WTC11 (cell line): ENCODE measurements at regions not wholly inside any gene's neighbourhood (a gene's known extent, or its start where the extent isn't known, plus 50 kb on each side); places are given as distances from the start of the nearest gene placed in this dataset.
"Not testable (repeated sequence)": the region's sequence is repeated elsewhere in the genome, so short reads cannot be mapped to it uniquely, and the experiment has no call there.

Experiments
- ATAC-seq: fragments of 200-7000 bp; cut with Tn5 transposase; 2 replicates; pipeline ENCODE4 v1.10.0; 2021; ENCODE audit warnings: mild to moderate bottlenecking, moderate library complexity
- CTCF ChIA-PET: fragments of 300-600 bp; sonication (Branson Sonifier 250); formaldehyde crosslinking; loops from one replicate; lab custom pipeline; 2021; ENCODE audit warnings: antibody characterized with exemption; lab: Charles Lee
- POLR2A ChIA-PET: fragments of 350-600 bp; sonication (Branson Sonifier 250); formaldehyde crosslinking; loops from one replicate; lab custom pipeline; 2021; ENCODE audit warnings: antibody characterized with exemption; lab: Charles Lee
- DNase-seq: peaks from one replicate; pipeline ENCODE4 v3.0.0; 2021; ENCODE audit warnings: low spot score
- H3K27ac Mint-ChIP-seq: 2 replicates; pipeline ENCODE4 v1.8.0; 2021; ENCODE audit warnings: mixed read lengths
- H3K27me3 Mint-ChIP-seq: 2 replicates; pipeline ENCODE4 v1.8.0; 2021; ENCODE audit warnings: low read depth, mild to moderate bottlenecking, moderate library complexity, mixed read lengths
- H3K36me3 Mint-ChIP-seq: 2 replicates; pipeline ENCODE4 v1.8.0; 2021; ENCODE audit warnings: mixed read lengths
- H3K4me1 Mint-ChIP-seq: 2 replicates; pipeline ENCODE4 v1.8.0; 2022; ENCODE audit warnings: mixed read lengths
- H3K4me3 Mint-ChIP-seq: 2 replicates; pipeline ENCODE4 v1.8.0; 2021; ENCODE audit warnings: mild to moderate bottlenecking, moderate library complexity, mixed read lengths
- H3K9me3 Mint-ChIP-seq: 2 replicates; pipeline ENCODE4 v1.8.0; 2021; ENCODE audit warnings: mixed read lengths
- CBFB ChIP-seq: sonication (generic); formaldehyde crosslinking; IDR thresholded peaks from 2 replicates; pipeline ENCODE4 v1.8.1; 2022; ENCODE audit warnings: mild to moderate bottlenecking, low read depth, missing genetic modification reagents
- CREM ChIP-seq: sonication (generic); formaldehyde crosslinking; IDR thresholded peaks from 2 replicates; pipeline ENCODE4 v1.8.1; 2022; ENCODE audit warnings: mild to moderate bottlenecking, missing genetic modification reagents, moderate library complexity
- EMX1 ChIP-seq: fragments of 250-450 bp; sonication (Bioruptor Pico); IDR thresholded peaks from 2 replicates; pipeline ENCODE4 v1.8.0; 2021; ENCODE audit warnings: mild to moderate bottlenecking
- FOXP1 ChIP-seq: sonication (generic); formaldehyde crosslinking; IDR thresholded peaks from 2 replicates; pipeline ENCODE4 v1.8.0; 2022; ENCODE audit warnings: missing genetic modification reagents, mild to moderate bottlenecking, moderate library complexity, borderline replicate concordance
- GRHL2 ChIP-seq: fragments of 250-450 bp; sonication (Bioruptor Pico); IDR thresholded peaks from 2 replicates; pipeline ENCODE4 v1.8.0; 2022; ENCODE audit warnings: mild to moderate bottlenecking, moderate library complexity; ENCODE audit not compliant: insufficient replicate concordance, severe bottlenecking
- NFATC4 ChIP-seq: fragments of 250-450 bp; sonication (Bioruptor Pico); IDR thresholded peaks from 2 replicates; pipeline ENCODE4 v1.9.0; 2021; ENCODE audit warnings: mild to moderate bottlenecking
- NFE2L1 ChIP-seq: sonication (generic); formaldehyde crosslinking; IDR thresholded peaks from 2 replicates; pipeline ENCODE4 v1.8.1; 2023; ENCODE audit warnings: missing genetic modification reagents
- NR2C2 ChIP-seq: sonication (generic); formaldehyde crosslinking; IDR thresholded peaks from 2 replicates; pipeline ENCODE4 v1.8.0; 2022; ENCODE audit warnings: mild to moderate bottlenecking, missing genetic modification reagents
- NR3C1 ChIP-seq: sonication (generic); formaldehyde crosslinking; conservative IDR thresholded peaks from 2 replicates; pipeline ENCODE4 v1.8.1; 2023; ENCODE audit warnings: low read depth, mild to moderate bottlenecking, missing genetic modification reagents
- OVOL2 ChIP-seq: fragments of 250-450 bp; sonication (Bioruptor Pico); IDR thresholded peaks from 2 replicates; pipeline ENCODE4 v1.9.0; 2021; ENCODE audit warnings: mild to moderate bottlenecking, borderline replicate concordance
- RELA ChIP-seq: sonication (generic); formaldehyde crosslinking; IDR thresholded peaks from 2 replicates; pipeline ENCODE4 v1.8.1; 2022; ENCODE audit warnings: missing genetic modification reagents, mild to moderate bottlenecking, borderline replicate concordance
- SMAD3 ChIP-seq: sonication (generic); formaldehyde crosslinking; IDR thresholded peaks from 2 replicates; pipeline ENCODE4 v1.8.0; 2022; ENCODE audit warnings: missing genetic modification reagents, mild to moderate bottlenecking, borderline replicate concordance
- SMAD4 ChIP-seq: sonication (generic); formaldehyde crosslinking; IDR thresholded peaks from 2 replicates; pipeline ENCODE4 v1.8.0; 2022; ENCODE audit warnings: mild to moderate bottlenecking, missing genetic modification reagents
- SOX15 ChIP-seq: fragments of 250-450 bp; sonication (Bioruptor Pico); IDR thresholded peaks from 2 replicates; pipeline ENCODE4 v1.9.0; 2021; ENCODE audit warnings: mild to moderate bottlenecking
- TEAD1 ChIP-seq: sonication (generic); formaldehyde crosslinking; IDR thresholded peaks from 2 replicates; pipeline ENCODE4 v1.8.0; 2022; ENCODE audit warnings: mild to moderate bottlenecking, missing genetic modification reagents
- ZNF121 ChIP-seq: sonication (generic); formaldehyde crosslinking; IDR thresholded peaks from 2 replicates; pipeline ENCODE4 v1.8.0; 2023; ENCODE audit warnings: missing genetic modification reagents
- ZNF396 ChIP-seq: fragments of 250-450 bp; sonication (Bioruptor Pico); IDR thresholded peaks from 2 replicates; pipeline ENCODE4 v1.8.0; 2021; ENCODE audit warnings: mild to moderate bottlenecking, moderate library complexity, borderline replicate concordance
- ZNF423 ChIP-seq: fragments of 250-450 bp; sonication (Bioruptor Pico); IDR thresholded peaks from 2 replicates; pipeline ENCODE4 v2.1.2; 2022; ENCODE audit warnings: mild to moderate bottlenecking, moderate library complexity
- ZNF532 ChIP-seq: fragments of 250-450 bp; sonication (Bioruptor Pico); IDR thresholded peaks from 2 replicates; pipeline ENCODE4 v1.9.0; 2021; ENCODE audit warnings: mild to moderate bottlenecking, borderline replicate concordance
- ZNF671 ChIP-seq: fragments of 250-450 bp; sonication (Bioruptor Pico); IDR thresholded peaks from 2 replicates; pipeline ENCODE4 v1.8.0; 2021; ENCODE audit warnings: mild to moderate bottlenecking
- TF ChIP-seq, protein P1 (sequence below): sonication (generic); formaldehyde crosslinking; IDR thresholded peaks from 2 replicates; pipeline ENCODE4 v1.8.1; 2022; ENCODE audit warnings: mild to moderate bottlenecking, missing genetic modification reagents, moderate library complexity, borderline replicate concordance
- TF ChIP-seq, protein P2 (sequence below): fragments of 250-450 bp; sonication (Bioruptor Pico); IDR thresholded peaks from 2 replicates; pipeline ENCODE4 v1.9.0; 2021; ENCODE audit warnings: mild to moderate bottlenecking
- TF ChIP-seq, protein P3 (sequence below): sonication (generic); formaldehyde crosslinking; IDR thresholded peaks from 2 replicates; pipeline ENCODE4 v1.8.1; 2022; ENCODE audit warnings: low read depth, mild to moderate bottlenecking, moderate library complexity, missing genetic modification reagents, borderline replicate concordance

DNA sequence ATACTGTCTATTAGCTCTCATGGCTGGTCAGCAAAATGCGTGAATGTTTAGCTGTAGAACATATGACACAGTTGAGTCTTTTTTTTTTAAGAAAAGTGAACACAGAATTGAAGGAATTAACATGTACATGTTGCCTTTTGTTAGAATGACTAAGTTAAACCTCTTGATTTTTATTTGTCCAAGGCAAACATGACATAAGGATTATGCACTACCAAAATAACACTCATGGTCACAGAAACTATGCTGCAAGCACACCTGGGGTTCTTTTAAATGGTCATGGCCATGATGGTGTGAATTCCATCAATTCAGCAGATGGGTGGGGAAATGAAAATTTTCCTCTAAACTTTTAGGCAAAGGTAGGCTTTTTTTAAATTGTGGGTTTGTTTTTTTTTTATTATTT, 80.1 kb upstream of the CXCL13 start (continued):
- TF ChIP-seq NFE2L1: no peak

DNA sequence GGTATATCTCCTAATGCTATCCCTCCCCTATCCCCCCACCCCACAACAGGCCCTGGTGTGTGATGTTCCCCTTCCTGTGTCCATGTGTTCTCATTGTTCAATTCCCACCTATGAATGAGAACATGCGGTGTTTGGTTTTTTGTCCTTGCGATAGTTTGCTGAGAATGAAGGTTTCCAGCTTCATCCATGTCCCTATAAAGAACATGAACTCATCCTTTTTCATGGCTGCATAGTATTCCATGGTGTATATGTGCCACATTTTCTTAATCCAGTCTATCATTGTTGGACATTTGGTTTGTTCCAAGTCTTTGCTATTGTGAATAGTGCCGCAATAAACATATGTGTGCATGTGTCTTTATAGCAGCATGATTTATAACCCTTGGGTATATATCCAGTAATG, 77.7 kb upstream of the CXCL13 start:
- H3K4me3 Mint-ChIP-seq, H3K4me1 Mint-ChIP-seq, CTCF ChIA-PET, DNase-seq, POLR2A ChIA-PET, ATAC-seq, H3K36me3 Mint-ChIP-seq, H3K27me3 Mint-ChIP-seq, H3K27ac Mint-ChIP-seq: not testable (repeated sequence)
- peaks cover 64% of the 10 kb centered on the region for H3K9me3 Mint-ChIP-seq

GRCh38 chr4:77538144-77538543, 67.5 kb upstream of the CXCL13 start:
- H3K36me3 Mint-ChIP-seq: peaks cover 7% of the 10 kb centered on the region
- peaks cover 44% of the 10 kb centered on the region for H3K9me3 Mint-ChIP-seq
- peaks cover 39% of the 10 kb centered on the region for H3K27me3 Mint-ChIP-seq
- H3K4me3 Mint-ChIP-seq: no peak overlapping the region
- CTCF ChIA-PET: no interaction called here
- ATAC-seq (no peak), DNase-seq (no peak)
- POLR2A ChIA-PET: no interaction called here
- no peak overlapping the region for H3K27ac Mint-ChIP-seq
- TF ChIP-seq NFATC4 (CRISPR knock-in tag) (no peak), ZNF396 (CRISPR knock-in tag) (no peak), GRHL2 (CRISPR knock-in tag) (no peak), CREM (no peak), FOXP1 (CRISPR knock-in tag) (no peak), ZNF423 (CRISPR knock-in tag) (no peak), RELA (CRISPR knock-in tag) (no peak), EMX1 (CRISPR knock-in tag) (no peak), ZNF671 (no peak), TEAD1 (CRISPR knock-in tag) (no peak), CBFB (no peak), SMAD3 (CRISPR knock-in tag) (no peak), ZNF121 (CRISPR knock-in tag) (no peak)
- TF ChIP-seq, protein P1, sequence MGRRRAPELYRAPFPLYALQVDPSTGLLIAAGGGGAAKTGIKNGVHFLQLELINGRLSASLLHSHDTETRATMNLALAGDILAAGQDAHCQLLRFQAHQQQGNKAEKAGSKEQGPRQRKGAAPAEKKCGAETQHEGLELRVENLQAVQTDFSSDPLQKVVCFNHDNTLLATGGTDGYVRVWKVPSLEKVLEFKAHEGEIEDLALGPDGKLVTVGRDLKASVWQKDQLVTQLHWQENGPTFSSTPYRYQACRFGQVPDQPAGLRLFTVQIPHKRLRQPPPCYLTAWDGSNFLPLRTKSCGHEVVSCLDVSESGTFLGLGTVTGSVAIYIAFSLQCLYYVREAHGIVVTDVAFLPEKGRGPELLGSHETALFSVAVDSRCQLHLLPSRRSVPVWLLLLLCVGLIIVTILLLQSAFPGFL (CRISPR knock-in tag): no peak
- TF ChIP-seq, protein P2, sequence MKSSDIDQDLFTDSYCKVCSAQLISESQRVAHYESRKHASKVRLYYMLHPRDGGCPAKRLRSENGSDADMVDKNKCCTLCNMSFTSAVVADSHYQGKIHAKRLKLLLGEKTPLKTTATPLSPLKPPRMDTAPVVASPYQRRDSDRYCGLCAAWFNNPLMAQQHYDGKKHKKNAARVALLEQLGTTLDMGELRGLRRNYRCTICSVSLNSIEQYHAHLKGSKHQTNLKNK (CRISPR knock-in tag): no peak
- TF ChIP-seq, protein P3, sequence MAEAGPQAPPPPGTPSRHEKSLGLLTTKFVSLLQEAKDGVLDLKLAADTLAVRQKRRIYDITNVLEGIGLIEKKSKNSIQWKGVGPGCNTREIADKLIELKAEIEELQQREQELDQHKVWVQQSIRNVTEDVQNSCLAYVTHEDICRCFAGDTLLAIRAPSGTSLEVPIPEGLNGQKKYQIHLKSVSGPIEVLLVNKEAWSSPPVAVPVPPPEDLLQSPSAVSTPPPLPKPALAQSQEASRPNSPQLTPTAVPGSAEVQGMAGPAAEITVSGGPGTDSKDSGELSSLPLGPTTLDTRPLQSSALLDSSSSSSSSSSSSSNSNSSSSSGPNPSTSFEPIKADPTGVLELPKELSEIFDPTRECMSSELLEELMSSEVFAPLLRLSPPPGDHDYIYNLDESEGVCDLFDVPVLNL: no peak
- H3K4me1 Mint-ChIP-seq: no peaks in the 10 kb centered on the region

DNA sequence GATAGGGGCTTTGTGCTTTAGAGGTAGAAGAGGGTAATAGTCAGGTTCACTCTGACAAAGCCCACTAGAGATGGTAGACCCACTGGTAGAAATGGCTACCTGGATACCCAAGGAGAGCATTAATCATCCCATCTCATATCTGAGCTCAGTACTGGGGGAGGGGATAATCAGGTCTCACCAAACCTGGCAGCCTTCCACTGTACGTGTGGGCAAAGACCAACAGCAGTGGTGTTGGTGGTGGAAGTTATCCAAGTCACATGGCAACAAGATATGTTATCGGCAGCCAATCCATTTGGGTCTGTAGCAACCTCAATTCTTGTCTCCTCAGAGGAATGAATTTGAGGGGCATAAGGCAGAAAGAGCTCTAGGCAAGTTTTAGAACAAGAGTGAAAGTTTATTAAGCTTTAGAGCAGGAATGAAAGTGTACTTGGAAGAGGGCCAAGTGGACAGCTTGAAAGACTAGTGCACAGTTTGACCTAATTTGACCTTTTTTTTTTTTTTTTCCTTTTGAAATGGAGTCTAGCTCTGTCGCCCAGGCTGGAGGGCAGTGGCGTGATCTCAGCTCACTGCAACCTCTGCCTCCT, 67.0 kb upstream of the CXCL13 start:
- POLR2A ChIA-PET: no interaction called here
- Mint-ChIP-seq H3K27me3 (peaks cover 39% of the 10 kb centered on the region), H3K9me3 (peaks cover 46% of the 10 kb centered on the region), H3K4me3 (no peak overlapping the region), H3K36me3 (peaks cover 7% of the 10 kb centered on the region), H3K27ac (no peak overlapping the region), H3K4me1 (no peaks in the 10 kb centered on the region)
- CTCF ChIA-PET: interaction anchor here (1.2 kb wide), 1 partner anchor 39 kb away, joined by 3 read pairs; no protein-coding TSS in a partner anchor
- ATAC-seq: no peak
- DNase-seq: no peak
- TF ChIP-seq ZNF532 (no peak), NR3C1 (CRISPR knock-in tag) (no peak), NR2C2 (no peak), OVOL2 (CRISPR knock-in tag) (no peak), SMAD4 (CRISPR knock-in tag) (no peak), SOX15 (no peak)
